Activated CD4-positive, alpha-beta T cell treated with anti-CD3 and anti-CD28 coated beads for 36 hours (primary cell): ENCODE measurements at regions not wholly inside any gene's neighbourhood (a gene's known extent, or its start where the extent isn't known, plus 50 kb on each side); places are given as distances from the start of the nearest gene placed in this dataset.
"Not testable (repeated sequence)": the region's sequence is repeated elsewhere in the genome, so short reads cannot be mapped to it uniquely, and the experiment has no call there.

ENCODE experiments used
- ATAC-seq: fragments of 200-7000 bp; cut with Tn5 transposase; one replicate; pipeline ENCODE4 v1.10.0; 2021; ENCODE audit warnings: mild to moderate bottlenecking, moderate library complexity
- CTCF ChIA-PET: fragments of 350-600 bp; sonication (Branson Sonifier 250); formaldehyde crosslinking; loops from one replicate; lab custom pipeline; 2021; ENCODE audit warnings: antibody characterized with exemption; lab: Charles Lee
- POLR2A ChIA-PET: fragments of 350-600 bp; sonication (Branson Sonifier 250); formaldehyde crosslinking; loops from one replicate; lab custom pipeline; 2021; ENCODE audit warnings: antibody characterized with exemption, inconsistent platforms; lab: Charles Lee
- DNase-seq: peaks from one replicate; pipeline ENCODE4 v3.0.0-alpha.2; 2020
- H3K27ac Mint-ChIP-seq: one replicate; pipeline ENCODE4 v1.8.0; 2021; ENCODE audit warnings: mixed read lengths
- H3K27me3 Mint-ChIP-seq: one replicate; pipeline ENCODE4 v1.8.0; 2021; ENCODE audit warnings: mixed read lengths
- H3K36me3 Mint-ChIP-seq: one replicate; pipeline ENCODE4 v1.8.0; 2021; ENCODE audit warnings: low read depth, mixed read lengths
- H3K4me1 Mint-ChIP-seq: one replicate; pipeline ENCODE4 v1.8.0; 2021; ENCODE audit warnings: mixed read lengths
- H3K4me3 Mint-ChIP-seq: one replicate; pipeline ENCODE4 v1.8.0; 2021; ENCODE audit warnings: mild to moderate bottlenecking, moderate library complexity, mixed read lengths
- H3K9me3 Mint-ChIP-seq: one replicate; pipeline ENCODE4 v1.8.0; 2021; ENCODE audit warnings: low read depth, mixed read lengths
- intact Hi-C, 2 experiments: fragments of 100-400 bp; cut with DNase I in 1 of 2; cut with micrococcal nuclease in 1 of 2; formaldehyde crosslinking; loops; one replicate each; pipeline versions ENCODE4 v1.14.2 to v1.15.1; 2022 to 2024; cut with DNase I, micrococcal nuclease

DNA sequence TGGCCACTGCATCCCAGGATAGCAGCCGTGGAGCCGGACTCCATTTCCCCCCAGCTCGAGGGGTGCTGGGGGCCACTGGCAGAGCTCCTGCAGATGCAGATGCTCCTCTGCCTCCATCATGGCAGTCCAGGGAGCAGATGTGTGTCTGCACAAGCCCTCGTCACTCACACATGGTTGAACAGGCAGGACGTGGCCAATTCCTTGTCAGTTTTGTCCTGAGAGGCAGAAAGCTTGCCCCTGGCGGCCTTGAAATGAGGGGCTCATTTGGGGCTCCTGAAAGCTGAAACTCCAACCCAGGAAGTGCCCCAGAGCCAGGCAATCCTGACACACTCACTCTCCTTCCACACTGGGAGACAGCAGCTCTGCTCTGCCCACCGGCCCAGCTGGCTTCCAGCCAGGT, 100.9 kb upstream of the C14orf180 start:
- intact Hi-C loops, result no loop called here

DNA sequence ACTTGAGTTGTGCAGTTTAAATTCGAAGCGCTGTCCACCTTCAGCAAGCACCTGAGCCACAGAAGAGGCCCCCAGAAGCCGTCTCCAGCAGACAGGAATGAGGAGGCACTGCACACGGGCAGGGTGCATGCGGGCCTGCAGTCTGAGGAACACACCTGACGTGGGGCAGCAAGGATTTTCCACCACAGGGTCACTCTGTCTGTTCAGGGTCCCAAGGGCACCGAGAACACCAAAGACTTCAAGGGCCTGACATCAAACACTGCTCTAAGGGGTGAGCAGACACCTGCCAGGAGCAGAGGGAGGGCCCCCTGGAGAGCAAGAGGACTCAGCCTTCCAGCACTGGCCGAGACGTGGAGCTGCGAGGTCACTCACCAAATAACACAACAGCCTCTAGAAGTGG, 99.7 kb upstream of the C14orf180 start:
- H3K27ac Mint-ChIP-seq, result no peak overlapping the region
- ChIA-PET POLR2A (no interaction called here), CTCF (interaction anchor here (1.1 kb wide), 1 partner anchor 402 kb away, joined by 5 read pairs; no protein-coding TSS in a partner anchor)
- peaks cover 3% of the 10 kb centered on the region for H3K36me3 Mint-ChIP-seq
- H3K27me3 Mint-ChIP-seq, result peaks cover 12% of the 10 kb centered on the region
- DNase-seq, result no peak
- no peak overlapping the region for H3K4me3 Mint-ChIP-seq
- peaks cover 18% of the 10 kb centered on the region for H3K9me3 Mint-ChIP-seq
- H3K4me1 Mint-ChIP-seq, result no peaks in the 10 kb centered on the region
- intact Hi-C loops, result no loop called here
- no peak for ATAC-seq

More for the DNA sequence above, 100.9 kb upstream of the C14orf180 start:
- no peaks in the 10 kb centered on the region for H3K4me1 Mint-ChIP-seq
- H3K27me3 Mint-ChIP-seq, result peaks cover 5% of the 10 kb centered on the region
- H3K9me3 Mint-ChIP-seq, result peaks cover 15% of the 10 kb centered on the region
- CTCF ChIA-PET, result interaction anchor here (1.1 kb wide), 1 partner anchor 400 kb away, joined by 5 read pairs; no protein-coding TSS in a partner anchor
- no peak overlapping the region for H3K27ac Mint-ChIP-seq
- H3K4me3 Mint-ChIP-seq, result no peak overlapping the region
- peaks cover 3% of the 10 kb centered on the region for H3K36me3 Mint-ChIP-seq
- no peak for DNase-seq
- ATAC-seq, result no peak
- POLR2A ChIA-PET, result no interaction called here

DNA sequence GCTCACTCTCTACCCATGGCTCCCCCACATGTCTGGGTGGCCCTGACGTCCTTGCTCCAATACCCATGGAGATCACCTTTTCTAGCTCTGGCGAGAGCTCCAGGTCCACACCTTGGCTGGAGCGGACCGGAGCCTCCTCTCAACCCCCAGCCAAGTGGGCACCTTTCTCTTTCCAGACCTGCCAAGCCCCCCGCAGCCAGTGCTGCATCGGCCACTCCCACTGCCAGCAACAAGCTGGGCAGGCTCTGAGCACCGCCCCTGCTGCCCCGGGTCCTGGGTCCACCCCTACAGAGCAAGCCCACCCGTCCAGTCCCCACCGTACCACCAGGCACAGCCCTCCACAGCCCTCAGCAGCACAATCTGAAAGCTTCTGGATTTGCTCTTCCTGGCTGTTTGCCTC, 98.2 kb upstream of the C14orf180 start:
- DNase-seq (no peak), ATAC-seq (no peak)
- intact Hi-C loops, result no loop called here
- no peak overlapping the region for H3K27ac Mint-ChIP-seq
- H3K36me3 Mint-ChIP-seq, result peaks cover 3% of the 10 kb centered on the region
- H3K4me3 Mint-ChIP-seq, result no peak overlapping the region
- H3K9me3 Mint-ChIP-seq, result peaks cover 18% of the 10 kb centered on the region
- peaks cover 16% of the 10 kb centered on the region for H3K27me3 Mint-ChIP-seq
- POLR2A ChIA-PET, result no interaction called here
- CTCF ChIA-PET, result no interaction called here
- H3K4me1 Mint-ChIP-seq, result no peaks in the 10 kb centered on the region

DNA sequence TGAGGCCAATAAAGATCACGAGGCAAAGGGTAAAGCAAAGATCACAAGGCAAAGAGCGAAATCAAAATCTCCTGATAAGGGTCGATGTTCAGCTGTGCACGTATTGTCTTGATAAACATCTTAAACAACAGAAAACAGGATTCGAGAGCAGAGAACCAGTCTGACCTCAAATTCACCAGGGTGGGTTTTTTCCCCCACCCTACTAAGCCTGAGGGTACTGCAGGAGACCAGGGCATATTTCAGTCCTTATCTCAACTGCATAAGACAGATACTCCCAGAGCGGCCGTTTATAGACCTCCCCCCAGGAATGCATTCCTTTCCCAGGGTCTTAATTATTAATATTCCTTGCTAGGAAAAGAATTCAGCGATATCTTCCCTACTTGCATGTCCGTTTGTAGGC, 97.5 kb upstream of the C14orf180 start:
- H3K9me3 Mint-ChIP-seq, result peaks cover 18% of the 10 kb centered on the region
- DNase-seq, CTCF ChIA-PET, H3K27ac Mint-ChIP-seq, H3K4me1 Mint-ChIP-seq, intact Hi-C loops, H3K4me3 Mint-ChIP-seq, ATAC-seq, H3K36me3 Mint-ChIP-seq, POLR2A ChIA-PET: not testable (repeated sequence)
- H3K27me3 Mint-ChIP-seq, result peaks cover 22% of the 10 kb centered on the region

DNA sequence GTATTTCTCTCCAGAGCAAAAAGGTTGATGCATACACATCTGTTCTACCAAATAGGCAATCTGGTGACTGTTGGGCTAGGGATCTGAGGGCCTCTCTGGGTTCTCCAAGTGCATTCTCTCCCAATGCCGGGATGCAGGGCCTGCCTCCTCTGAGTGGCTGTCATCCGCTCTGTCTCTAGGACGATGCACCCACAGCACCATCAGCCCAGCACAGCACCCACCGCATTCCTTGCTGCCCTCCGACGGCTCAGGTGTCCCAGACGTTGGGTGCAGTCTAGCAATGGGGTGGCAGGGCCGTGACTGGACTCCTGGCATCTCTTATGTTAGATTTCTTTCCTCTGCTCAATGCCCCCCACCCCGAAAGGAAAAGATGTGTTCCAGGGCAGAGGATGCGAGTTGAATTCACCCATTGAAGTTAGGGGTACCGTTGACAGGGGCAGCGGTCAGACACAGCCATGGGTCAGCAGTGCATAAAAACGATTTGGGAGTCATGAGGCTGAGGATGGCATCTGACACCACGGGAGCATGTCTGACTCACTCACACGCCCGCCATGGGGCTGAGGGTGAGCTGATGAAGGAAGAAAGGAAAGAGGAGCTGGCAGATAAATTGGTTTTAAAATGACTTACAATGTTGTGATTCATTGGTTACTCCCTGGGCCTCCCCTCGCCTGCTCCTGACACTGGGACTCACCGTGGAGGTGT, 93.2 kb upstream of the C14orf180 start:
- Mint-ChIP-seq H3K9me3 (peaks cover 14% of the 10 kb centered on the region), H3K27ac (no peak overlapping the region), H3K36me3 (no peaks in the 10 kb centered on the region), H3K4me3 (no peak overlapping the region), H3K4me1 (no peaks in the 10 kb centered on the region), H3K27me3 (peaks cover 30% of the 10 kb centered on the region)
- intact Hi-C loops, result no loop called here
- ChIA-PET POLR2A (no interaction called here), CTCF (no interaction called here)
- ATAC-seq (no peak), DNase-seq (no peak)

DNA sequence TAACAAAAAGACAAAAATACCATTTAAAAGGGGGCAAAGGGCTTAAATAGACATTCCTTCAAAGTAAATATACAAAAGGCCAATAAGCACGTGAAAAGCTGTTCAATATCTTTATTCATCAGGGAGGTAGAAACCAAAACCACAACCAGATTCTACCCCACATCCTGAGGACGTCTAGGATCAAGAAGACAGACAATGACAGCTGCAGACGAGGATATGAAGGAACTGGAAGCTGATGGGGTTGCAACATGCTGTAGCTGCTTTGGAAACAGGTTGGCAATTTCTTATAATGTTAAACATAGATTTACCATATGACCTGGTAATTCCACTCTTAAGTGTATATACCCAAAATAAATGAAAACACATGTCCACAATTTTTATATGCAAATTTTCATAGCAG, 85.1 kb upstream of the C14orf180 start:
- ChIA-PET POLR2A (no interaction called here), CTCF (interaction anchor here (0.6 kb wide), 2 partner anchors 10 to 485 kb away, joined by 3 read pairs; no protein-coding TSS in a partner anchor)
- DNase-seq (no peak), ATAC-seq (no peak)
- Mint-ChIP-seq H3K27me3 (peaks cover 4% of the 10 kb centered on the region), H3K36me3 (no peaks in the 10 kb centered on the region), H3K4me3 (no peak overlapping the region), H3K27ac (no peak overlapping the region), H3K9me3 (peaks cover 8% of the 10 kb centered on the region), H3K4me1 (peaks cover 11% of the 10 kb centered on the region)
- intact Hi-C loops, result no loop called here

DNA sequence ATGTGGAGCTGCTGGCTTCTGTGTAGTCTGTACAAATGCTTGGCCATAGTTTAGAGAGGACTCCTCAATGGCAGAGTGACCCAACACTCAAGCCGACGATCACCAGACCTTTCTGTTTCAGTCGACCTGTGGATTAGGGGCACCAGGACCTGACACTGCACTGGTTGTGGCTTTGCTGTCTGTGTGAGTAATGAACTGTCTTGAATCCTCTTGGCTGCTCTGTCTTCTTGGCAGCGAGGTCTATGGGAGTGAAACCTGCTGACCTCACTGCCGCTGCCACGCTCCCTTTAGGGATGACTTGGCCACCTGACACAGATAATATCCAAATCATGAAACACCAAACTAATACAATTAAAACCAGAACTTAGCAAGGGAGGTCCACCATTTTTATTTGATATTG, 83.5 kb upstream of the C14orf180 start:
- intact Hi-C loops, result no loop called here
- peaks cover 4% of the 10 kb centered on the region for H3K27me3 Mint-ChIP-seq
- no peak overlapping the region for H3K27ac Mint-ChIP-seq
- ATAC-seq (no peak), DNase-seq (no peak)
- CTCF ChIA-PET, result no interaction called here
- peaks cover 11% of the 10 kb centered on the region for H3K4me1 Mint-ChIP-seq
- POLR2A ChIA-PET, result no interaction called here
- H3K9me3 Mint-ChIP-seq, result peaks cover 8% of the 10 kb centered on the region
- H3K4me3 Mint-ChIP-seq, result no peak overlapping the region
- no peaks in the 10 kb centered on the region for H3K36me3 Mint-ChIP-seq

DNA sequence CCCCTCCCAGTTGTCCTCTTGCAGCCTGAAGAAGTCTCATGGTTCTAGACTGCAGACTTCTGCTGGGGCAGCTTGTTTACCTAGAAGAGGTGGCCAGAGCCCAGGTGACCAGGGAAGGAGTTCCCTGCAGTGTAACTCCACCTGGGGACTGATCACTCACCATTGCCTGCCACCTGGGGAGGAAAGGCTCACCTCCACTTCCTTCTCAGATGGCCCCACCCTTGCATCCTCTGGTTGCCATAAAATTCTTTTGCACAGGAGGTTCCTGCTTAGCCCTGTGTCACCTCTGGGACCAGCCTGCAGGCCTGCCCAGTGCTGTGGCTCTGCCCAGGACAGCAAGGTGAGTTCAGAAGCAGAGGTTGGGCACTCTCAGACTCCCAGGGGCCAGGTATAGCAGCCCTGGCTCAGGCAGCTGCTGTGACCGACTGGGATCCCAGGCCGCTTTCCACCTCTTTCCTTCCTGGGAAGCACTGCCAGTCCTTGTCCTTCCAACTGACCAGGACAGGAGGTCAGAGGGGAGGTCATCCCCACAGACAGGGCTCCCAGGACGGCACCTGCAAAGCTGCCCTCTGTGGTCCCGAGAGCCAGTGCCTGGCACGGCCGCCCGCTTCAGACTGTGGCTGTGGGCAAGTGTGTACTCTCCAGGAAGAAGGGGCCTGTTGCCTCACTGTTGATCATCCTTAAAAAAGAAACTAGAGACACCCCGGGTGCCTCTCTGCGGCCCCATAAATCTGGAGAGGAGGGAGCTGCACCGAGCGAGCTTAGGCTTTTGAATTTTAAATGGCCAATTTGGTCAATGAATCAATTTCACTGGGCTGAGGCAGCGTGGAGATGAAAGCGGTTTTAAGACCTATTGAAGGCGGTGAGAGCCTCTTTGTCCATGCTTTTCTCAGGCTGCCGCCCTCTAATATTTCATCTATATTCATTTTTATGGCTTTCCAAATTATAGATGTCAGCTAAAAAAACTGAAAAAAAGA, 79.5 kb upstream of the C14orf180 start:
- Mint-ChIP-seq H3K27me3 (peaks cover 4% of the 10 kb centered on the region), H3K27ac (no peak overlapping the region), H3K4me1 (no peaks in the 10 kb centered on the region), H3K4me3 (no peak overlapping the region), H3K9me3 (peaks cover 12% of the 10 kb centered on the region), H3K36me3 (no peaks in the 10 kb centered on the region)
- DNase-seq (no peak), ATAC-seq (no peak)
- POLR2A ChIA-PET, result no interaction called here
- CTCF ChIA-PET, result no interaction called here
- intact Hi-C loops, result no loop called here

DNA sequence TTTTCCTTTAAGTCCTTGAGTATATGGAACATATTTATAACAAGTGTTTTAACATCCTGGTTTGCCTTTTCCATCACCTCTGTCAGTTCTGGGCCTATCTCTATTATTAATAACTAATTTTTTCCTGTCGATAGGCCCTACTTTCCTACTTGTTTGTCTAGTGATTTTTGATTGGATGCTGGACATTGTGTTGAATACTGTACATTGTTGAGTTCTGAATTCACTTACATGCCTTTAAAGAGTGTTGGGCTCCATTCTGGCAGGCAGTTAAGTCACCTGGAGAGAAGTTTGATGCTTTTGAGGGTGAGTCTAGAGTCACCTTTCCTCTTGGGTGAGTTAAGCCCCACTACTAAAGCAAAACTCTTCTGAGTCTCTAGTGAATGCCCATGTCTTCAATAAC, 77.5 kb upstream of the C14orf180 start:
- no peak for DNase-seq
- ChIA-PET POLR2A (no interaction called here), CTCF (no interaction called here)
- intact Hi-C loops, result no loop called here
- Mint-ChIP-seq H3K9me3 (peaks cover 7% of the 10 kb centered on the region), H3K36me3 (no peaks in the 10 kb centered on the region), H3K27ac (no peak overlapping the region), H3K27me3 (peaks cover 2% of the 10 kb centered on the region), H3K4me3 (no peak overlapping the region), H3K4me1 (no peaks in the 10 kb centered on the region)
- no peak for ATAC-seq

DNA sequence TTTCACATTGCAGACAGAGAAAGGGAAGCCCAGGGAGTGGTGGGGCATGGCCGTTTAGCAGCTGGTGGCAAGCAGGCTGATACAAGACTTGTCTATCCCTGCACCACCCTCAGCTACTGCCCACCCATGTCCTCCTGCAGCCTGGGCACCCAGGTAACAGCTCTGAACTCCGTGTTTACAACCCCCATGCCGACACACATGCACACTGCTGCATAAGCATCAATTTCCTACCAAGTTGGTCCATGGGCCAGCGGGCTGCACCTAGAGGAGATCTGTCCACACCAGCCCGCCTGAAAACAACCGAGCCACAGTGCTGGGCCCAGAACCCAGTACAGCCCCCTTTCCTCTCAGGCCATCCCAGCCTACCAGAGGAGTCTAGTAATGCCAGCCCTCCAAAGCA, 75.9 kb upstream of the C14orf180 start:
- Mint-ChIP-seq H3K36me3 (no peaks in the 10 kb centered on the region), H3K9me3 (peaks cover 7% of the 10 kb centered on the region), H3K4me1 (no peaks in the 10 kb centered on the region), H3K27me3 (peaks cover 8% of the 10 kb centered on the region), H3K4me3 (no peak overlapping the region), H3K27ac (no peak overlapping the region)
- ChIA-PET CTCF (interaction anchor here (0.6 kb wide), 1 partner anchor 451 kb away, joined by 3 read pairs; no protein-coding TSS in a partner anchor), POLR2A (no interaction called here)
- no peak for ATAC-seq
- no peak for DNase-seq
- intact Hi-C loops, result no loop called here

DNA sequence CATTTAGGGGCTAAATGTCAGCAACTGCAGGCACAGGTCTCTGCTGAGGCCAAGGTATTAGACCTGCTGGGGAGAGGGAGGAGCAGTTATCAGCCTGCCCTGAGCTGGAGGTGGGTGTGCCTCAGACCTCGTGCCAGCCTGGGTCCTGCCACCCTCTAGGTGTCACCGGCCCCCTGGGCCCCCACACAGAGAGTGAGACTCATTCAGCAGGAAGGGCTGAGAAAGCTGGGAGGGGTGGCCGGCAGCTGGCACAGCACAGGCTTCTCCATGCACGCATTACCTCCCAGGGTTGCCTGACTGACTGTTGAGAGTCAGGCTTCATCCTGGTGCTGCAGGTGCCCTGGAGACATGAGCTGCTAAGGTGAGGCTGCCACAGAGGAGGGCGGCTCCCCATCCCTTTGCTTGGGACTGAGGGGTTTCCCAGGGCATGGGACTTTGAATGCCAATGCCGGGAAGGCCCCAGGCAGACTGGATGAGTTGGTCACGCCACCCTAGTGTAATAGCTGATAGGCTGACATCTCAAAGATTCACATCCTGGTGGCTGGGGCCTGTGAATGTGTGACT, 75.3 kb upstream of the C14orf180 start:
- Mint-ChIP-seq H3K9me3 (peaks cover 7% of the 10 kb centered on the region), H3K27ac (no peak overlapping the region), H3K27me3 (peaks cover 8% of the 10 kb centered on the region), H3K36me3 (no peaks in the 10 kb centered on the region), H3K4me3 (no peak overlapping the region), H3K4me1 (no peaks in the 10 kb centered on the region)
- ChIA-PET CTCF (interaction anchor here (0.6 kb wide), 1 partner anchor 19 kb away, joined by 3 read pairs; no protein-coding TSS in a partner anchor), POLR2A (no interaction called here)
- DNase-seq (no peak), ATAC-seq (no peak)
- intact Hi-C loops, result no loop called here
